ENCODE measurements at regions not wholly inside any gene's neighbourhood (a gene's known extent, or its start where the extent isn't known, plus 50 kb on each side); places are given as distances from the start of the nearest gene placed in this dataset.

DNA sequence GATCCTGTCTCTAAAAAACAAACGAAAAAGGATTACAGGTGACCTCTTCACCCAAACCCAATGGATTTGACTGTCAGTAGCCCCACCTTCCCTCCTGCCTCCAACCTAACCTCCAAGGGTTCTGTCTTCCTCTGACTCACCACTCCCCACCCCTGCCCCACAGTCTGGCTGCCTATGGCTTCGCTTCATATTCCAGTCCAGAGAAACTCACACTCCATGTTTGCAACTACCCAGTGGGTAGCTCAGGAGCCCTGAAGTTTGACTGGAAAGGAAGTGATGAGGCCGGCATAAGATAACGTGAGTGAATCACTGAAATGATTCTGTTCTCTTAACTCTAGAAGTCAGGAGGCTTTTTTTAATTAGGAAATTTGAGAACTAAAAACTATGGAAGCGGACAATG lies 303.9 kb downstream of the FOXO1 start:
- no peak for TF ChIP-seq EZH2 (IDR thresholded peaks at IDR 0.05; ENCODE audit: low read length, missing control alignments)
- TF ChIP-seq, protein P1, sequence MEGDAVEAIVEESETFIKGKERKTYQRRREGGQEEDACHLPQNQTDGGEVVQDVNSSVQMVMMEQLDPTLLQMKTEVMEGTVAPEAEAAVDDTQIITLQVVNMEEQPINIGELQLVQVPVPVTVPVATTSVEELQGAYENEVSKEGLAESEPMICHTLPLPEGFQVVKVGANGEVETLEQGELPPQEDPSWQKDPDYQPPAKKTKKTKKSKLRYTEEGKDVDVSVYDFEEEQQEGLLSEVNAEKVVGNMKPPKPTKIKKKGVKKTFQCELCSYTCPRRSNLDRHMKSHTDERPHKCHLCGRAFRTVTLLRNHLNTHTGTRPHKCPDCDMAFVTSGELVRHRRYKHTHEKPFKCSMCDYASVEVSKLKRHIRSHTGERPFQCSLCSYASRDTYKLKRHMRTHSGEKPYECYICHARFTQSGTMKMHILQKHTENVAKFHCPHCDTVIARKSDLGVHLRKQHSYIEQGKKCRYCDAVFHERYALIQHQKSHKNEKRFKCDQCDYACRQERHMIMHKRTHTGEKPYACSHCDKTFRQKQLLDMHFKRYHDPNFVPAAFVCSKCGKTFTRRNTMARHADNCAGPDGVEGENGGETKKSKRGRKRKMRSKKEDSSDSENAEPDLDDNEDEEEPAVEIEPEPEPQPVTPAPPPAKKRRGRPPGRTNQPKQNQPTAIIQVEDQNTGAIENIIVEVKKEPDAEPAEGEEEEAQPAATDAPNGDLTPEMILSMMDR (conservative IDR thresholded peaks at IDR 0.05 in 1 of 2, IDR thresholded peaks at IDR 0.05 in 1 of 2; ENCODE audit: low read depth in 1 of 2, low read length in 2 of 2) = no peak
- no peaks in the 10 kb centered on the region for H3K9me3 ChIP-seq (ENCODE audit: control insufficient read depth, insufficient read depth, low read depth, low read length)

DNA sequence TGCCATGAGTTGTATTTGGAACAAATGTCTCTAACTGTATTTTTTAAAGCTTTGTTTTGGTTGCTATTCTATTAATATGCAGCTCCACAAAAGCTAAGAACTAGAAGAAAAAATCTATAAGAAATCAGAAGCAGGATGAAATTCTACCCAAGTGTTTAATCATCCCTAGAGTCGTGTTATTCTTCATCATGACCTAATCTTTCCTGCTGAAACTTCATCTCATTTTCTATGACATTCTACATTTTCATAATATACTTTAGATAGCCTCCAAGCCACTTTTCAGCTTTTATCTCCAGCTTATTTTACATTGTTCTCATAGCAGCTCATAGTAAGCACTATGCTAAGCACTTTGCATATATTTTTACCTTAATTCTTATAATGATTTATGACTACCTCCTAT lies 302.8 kb downstream of the FOXO1 start:
- no peak overlapping the region for H3K9ac ChIP-seq (ENCODE audit: insufficient read depth, low read length)
- DNase-seq (ENCODE audit: low read depth in 2 of 2) = no peak
- no peaks in the 10 kb centered on the region for H3K36me3 ChIP-seq (ENCODE audit: control insufficient read depth, insufficient read depth, low read length)
- no peaks in the 10 kb centered on the region for H4K20me1 ChIP-seq (ENCODE audit: control insufficient read depth, extremely low read depth, insufficient read depth, low read length)
- no peaks in the 10 kb centered on the region for H3K27me3 ChIP-seq (ENCODE audit: control insufficient read depth, insufficient read depth, low read length)
- H2AFZ ChIP-seq (ENCODE audit: low read length) = no peak overlapping the region
- TF ChIP-seq EZH2 (IDR thresholded peaks at IDR 0.05; ENCODE audit: low read length, missing control alignments) = no peak
- TF ChIP-seq, protein P1 (conservative IDR thresholded peaks at IDR 0.05 in 1 of 2, IDR thresholded peaks at IDR 0.05 in 1 of 2; ENCODE audit: low read depth in 1 of 2, low read length in 2 of 2) = no peak
- H3K9me3 ChIP-seq (ENCODE audit: control insufficient read depth, insufficient read depth, low read depth, low read length) = no peaks in the 10 kb centered on the region
- no peaks in the 10 kb centered on the region for H3K4me1 ChIP-seq (ENCODE audit: control insufficient read depth, extremely low read depth, insufficient read depth, low read length)
- no peak overlapping the region for H3K4me3 ChIP-seq (replicated peaks in 1 of 4; ENCODE audit: control extremely low read depth in 1 of 4, insufficient read depth in 1 of 4, low read depth in 3 of 4, low read length in 4 of 4)
- no peaks in the 10 kb centered on the region for H3K79me2 ChIP-seq (ENCODE audit: control insufficient read depth, insufficient read depth, low read length)
- H3K4me2 ChIP-seq (ENCODE audit: extremely low read depth, insufficient read depth, low read length) = no peak overlapping the region
- no peak overlapping the region for H3K27ac ChIP-seq (ENCODE audit: insufficient read depth, low read length)

More for the DNA sequence above, 303.9 kb downstream of the FOXO1 start:
- H3K79me2 ChIP-seq (ENCODE audit: control insufficient read depth, insufficient read depth, low read length) = no peaks in the 10 kb centered on the region
- H3K27me3 ChIP-seq (ENCODE audit: control insufficient read depth, insufficient read depth, low read length) = no peaks in the 10 kb centered on the region
- no peak overlapping the region for H2AFZ ChIP-seq (ENCODE audit: low read length)
- peak in 1 of 2 donors; percentile 36 for DNase-seq (ENCODE audit: low read depth in 2 of 2)
- no peak overlapping the region for H3K9ac ChIP-seq (ENCODE audit: insufficient read depth, low read length)
- H3K4me1 ChIP-seq (ENCODE audit: control insufficient read depth, extremely low read depth, insufficient read depth, low read length) = no peaks in the 10 kb centered on the region
- no peak overlapping the region for H3K4me3 ChIP-seq (replicated peaks in 1 of 4; ENCODE audit: control extremely low read depth in 1 of 4, insufficient read depth in 1 of 4, low read depth in 3 of 4, low read length in 4 of 4)
- H3K36me3 ChIP-seq (ENCODE audit: control insufficient read depth, insufficient read depth, low read length) = no peaks in the 10 kb centered on the region
- no peak overlapping the region for H3K27ac ChIP-seq (ENCODE audit: insufficient read depth, low read length)
- H3K4me2 ChIP-seq (ENCODE audit: extremely low read depth, insufficient read depth, low read length) = no peak overlapping the region
- no peaks in the 10 kb centered on the region for H4K20me1 ChIP-seq (ENCODE audit: control insufficient read depth, extremely low read depth, insufficient read depth, low read length)

DNA sequence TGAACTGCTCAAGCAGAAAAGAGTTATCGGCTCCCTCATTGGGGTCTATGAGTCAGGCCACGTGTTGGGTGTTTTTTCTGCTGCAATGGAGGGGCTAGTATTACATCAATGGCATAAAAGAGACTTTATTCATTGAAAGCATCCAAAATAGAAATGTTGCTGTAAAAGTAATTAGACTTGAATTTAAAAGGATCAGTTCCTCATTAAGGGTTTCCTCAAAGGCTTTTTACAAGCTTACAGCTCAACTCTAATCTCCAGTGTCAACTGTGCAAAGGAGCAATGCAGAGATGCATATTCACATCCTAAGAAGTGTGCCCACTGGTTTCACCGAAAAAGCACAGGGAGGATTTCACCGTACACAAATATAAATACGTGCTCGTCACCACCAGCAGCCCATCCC lies 300.3 kb downstream of the FOXO1 start:
- Histone ChIP-seq H3K79me2 (ENCODE audit: control insufficient read depth, insufficient read depth, low read length) (no peaks in the 10 kb centered on the region), H3K4me2 (ENCODE audit: extremely low read depth, insufficient read depth, low read length) (no peak overlapping the region)
- TF ChIP-seq, protein P1 (conservative IDR thresholded peaks at IDR 0.05 in 1 of 2, IDR thresholded peaks at IDR 0.05 in 1 of 2; ENCODE audit: low read depth in 1 of 2, low read length in 2 of 2) = no peak
- TF ChIP-seq EZH2 (IDR thresholded peaks at IDR 0.05; ENCODE audit: low read length, missing control alignments) = no peak

More for the DNA sequence above, 300.3 kb downstream of the FOXO1 start:
- Histone ChIP-seq H2AFZ (ENCODE audit: low read length) (no peak overlapping the region), H3K4me1 (ENCODE audit: control insufficient read depth, extremely low read depth, insufficient read depth, low read length) (no peaks in the 10 kb centered on the region), H3K4me3 (replicated peaks in 1 of 4; ENCODE audit: control extremely low read depth in 1 of 4, insufficient read depth in 1 of 4, low read depth in 3 of 4, low read length in 4 of 4) (no peak overlapping the region), H3K27me3 (ENCODE audit: control insufficient read depth, insufficient read depth, low read length) (no peaks in the 10 kb centered on the region), H3K9ac (ENCODE audit: insufficient read depth, low read length) (no peak overlapping the region), H3K9me3 (ENCODE audit: control insufficient read depth, insufficient read depth, low read depth, low read length) (no peaks in the 10 kb centered on the region), H4K20me1 (ENCODE audit: control insufficient read depth, extremely low read depth, insufficient read depth, low read length) (no peaks in the 10 kb centered on the region), H3K36me3 (ENCODE audit: control insufficient read depth, insufficient read depth, low read length) (no peaks in the 10 kb centered on the region), H3K27ac (ENCODE audit: insufficient read depth, low read length) (no peak overlapping the region)
- no peak for DNase-seq (ENCODE audit: low read depth in 2 of 2)

Measured in fibroblast of lung (primary cell).